Right lobe of liver (tissue), 6 donors: ENCODE measurements at regions not wholly inside any gene's neighbourhood (a gene's known extent, or its start where the extent isn't known, plus 50 kb on each side); places are given as distances from the start of the nearest gene placed in this dataset.

Experiments
- ATAC-seq, 4 donors: fragments of 200-7000 bp; cut with Tn5 transposase; one replicate each; pipeline ENCODE4 v1.9.1; 2020; ENCODE audit warnings: mild to moderate bottlenecking in 4 of 4, moderate library complexity in 4 of 4
- DNase-seq, 3 donors: peaks; one replicate each; pipeline ENCODE4 v3.0.0-alpha.2; 2020
- H3K27ac ChIP-seq, 3 donors: fragments of 200-600 bp; one replicate each; pipeline ENCODE4 v1.8.0; 2022
- H3K27me3 ChIP-seq, 2 donors: fragments of 200-600 bp; one replicate each; pipeline ENCODE4 v1.8.0; 2022
- H3K36me3 ChIP-seq, 4 donors: fragments of 200-600 bp; sonication (generic) in 1 of 4; one replicate each; pipeline versions ENCODE4 v1.5.1 to v1.8.0; 2017 to 2022; ENCODE audit warnings: control low read depth in 1 of 4
- H3K4me1 ChIP-seq, 4 donors: fragments of 200-600 bp; sonication (generic) in 1 of 4; one replicate each; pipeline versions ENCODE4 v1.5.1 to v1.8.0; 2017 to 2022; ENCODE audit warnings: control low read depth in 1 of 4
- H3K4me3 ChIP-seq, 3 donors: fragments of 200-600 bp; one replicate each; pipeline ENCODE4 v1.8.0; 2022
- H3K9me3 ChIP-seq, 4 donors: fragments of 200-600 bp; sonication (generic) in 1 of 4; one replicate each; pipeline versions ENCODE4 v1.5.1 to v1.8.0; 2017 to 2022; ENCODE audit warnings: control low read depth in 1 of 4
- CTCF ChIP-seq, 4 donors: fragments of 200-600 bp in 3 of 4; fragments of 450-650 bp in 1 of 4; IDR thresholded peaks; one replicate each; pipeline versions ENCODE4 v1.5.1 to v1.8.0; 2016 to 2022; ENCODE audit warnings: antibody characterized with exemption in 4 of 4, mild to moderate bottlenecking in 2 of 4
- POLR2A ChIP-seq: fragments of 450-650 bp; IDR thresholded peaks from one replicate; pipeline ENCODE4 v1.6.1; 2017; ENCODE audit warnings: antibody characterized with exemption, mild to moderate bottlenecking
- WGBS: methylation state at CpG from one replicate; pipeline ENCODE4 v1.1.6; 2018; ENCODE audit warnings: low coverage, low lambda C conversion rate; ENCODE audit not compliant: insufficient coverage; ENCODE audit errors: missing lambda C conversion rate; 5-methylcytosine and 5-hydroxymethylcytosine counted together
- intact Hi-C, 2 donors: fragments of 100-400 bp; cut with DNase I; formaldehyde crosslinking; loops; one replicate each; pipeline versions ENCODE4 v1.11.2 to v1.14.1; 2022
- donor health status: DM: no; HTN: yes; CAD: no.
- donor health status: DM: no; HTN: no; CAD: no.
- donor health status: DM: no; HTN: no; CAD: no.
- donor health status: DM: no; HTN: yes; CAD: no.
- donor health status: DM: no; HTN: yes; CAD: no.

GRCh38 chr2:187250137-187250536, 197.9 kb downstream of the CALCRL start:
- H3K9me3 ChIP-seq = no peaks in the 10 kb centered on the region
- no peak for ATAC-seq

GRCh38 chr2:187233811-187234210, 214.2 kb downstream of the CALCRL start:
- Histone ChIP-seq H3K9me3 (no peaks in the 10 kb centered on the region), H3K36me3 (no peaks in the 10 kb centered on the region), H3K27me3 (no peaks in the 10 kb centered on the region), H3K4me1 (no peaks in the 10 kb centered on the region), H3K4me3 (no peak overlapping the region), H3K27ac (no peak overlapping the region)
- TF ChIP-seq POLR2A (no peak), CTCF (IDR thresholded peaks at IDR 0.05) (no peak)
- DNase-seq (no peak), ATAC-seq (no peak)
- intact Hi-C loops = no loop called here
- 64% methylated on average over 1 of the region's 2 CpGs for WGBS

More at GRCh38 chr2:187250137-187250536, 197.9 kb downstream of the CALCRL start:
- no peak for DNase-seq
- no peak overlapping the region for H3K4me3 ChIP-seq
- no peaks in the 10 kb centered on the region for H3K36me3 ChIP-seq
- no peak overlapping the region for H3K27ac ChIP-seq
- no peak for TF ChIP-seq CTCF (IDR thresholded peaks at IDR 0.05)
- TF ChIP-seq POLR2A = no peak
- H3K27me3 ChIP-seq = no peaks in the 10 kb centered on the region
- intact Hi-C loops = no loop called here
- H3K4me1 ChIP-seq = no peaks in the 10 kb centered on the region

- ATAC-seq (peak in 1 of 4 donors; percentile 16), DNase-seq (no peak)
- H3K9me3 ChIP-seq = no peaks in the 10 kb centered on the region
- H3K36me3 ChIP-seq = no peaks in the 10 kb centered on the region
- WGBS = 60% methylated on average over 1 of the region's 1 CpG
- no peaks in the 10 kb centered on the region for H3K4me1 ChIP-seq
- H3K27me3 ChIP-seq = no peaks in the 10 kb centered on the region
- TF ChIP-seq POLR2A = no peak
- TF ChIP-seq CTCF (IDR thresholded peaks at IDR 0.05) = no peak
- intact Hi-C loops = no loop called here
- no peak overlapping the region for H3K27ac ChIP-seq
- no peak overlapping the region for H3K4me3 ChIP-seq
Measured at GRCh38 chr2:187232749-187233148, 215.3 kb downstream of the CALCRL start.

- intact Hi-C loops = no loop called here
- Histone ChIP-seq H3K4me3 (no peak overlapping the region), H3K27ac (no peak overlapping the region), H3K27me3 (no peaks in the 10 kb centered on the region), H3K36me3 (no peaks in the 10 kb centered on the region), H3K9me3 (no peaks in the 10 kb centered on the region), H3K4me1 (no peaks in the 10 kb centered on the region)
- 36% methylated on average over 3 of the region's 3 CpGs for WGBS
- no peak for ATAC-seq
- TF ChIP-seq CTCF (IDR thresholded peaks at IDR 0.05) (no peak), POLR2A (no peak)
- DNase-seq = no peak
Measured at GRCh38 chr2:187230088-187230487, 218.0 kb downstream of the CALCRL start.

- Histone ChIP-seq H3K27ac (no peak overlapping the region), H3K4me3 (no peak overlapping the region), H3K36me3 (no peaks in the 10 kb centered on the region), H3K9me3 (no peaks in the 10 kb centered on the region), H3K27me3 (no peaks in the 10 kb centered on the region), H3K4me1 (no peaks in the 10 kb centered on the region)
- ATAC-seq (no peak), DNase-seq (no peak)
- WGBS = 31% methylated on average over 1 of the region's 1 CpG
- TF ChIP-seq CTCF (IDR thresholded peaks at IDR 0.05) (no peak), POLR2A (no peak)
- intact Hi-C loops = no loop called here
Measured at GRCh38 chr2:187228986-187229385, 219.1 kb downstream of the CALCRL start.
